Endothelial cell (in vitro differentiated cells): ENCODE measurements at regions not wholly inside any gene's neighbourhood (a gene's known extent, or its start where the extent isn't known, plus 50 kb on each side); places are given as distances from the start of the nearest gene placed in this dataset.

ENCODE experiments used
- DNase-seq: peaks from one replicate; pipeline ENCODE4 v3.0.0; 2021; ENCODE audit warnings: low spot score
- H3K27ac Mint-ChIP-seq: one replicate; pipeline ENCODE4 v1.8.0; 2021; ENCODE audit warnings: mixed read lengths, inconsistent platforms; ENCODE audit not compliant: unreplicated experiment
- H3K27me3 Mint-ChIP-seq: one replicate; pipeline ENCODE4 v1.8.0; 2021; ENCODE audit warnings: mild to moderate bottlenecking, moderate library complexity, mixed read lengths, inconsistent platforms; ENCODE audit not compliant: unreplicated experiment
- H3K36me3 Mint-ChIP-seq: one replicate; pipeline ENCODE4 v1.8.0; 2021; ENCODE audit warnings: mild to moderate bottlenecking, low read depth, mixed read lengths, inconsistent platforms; ENCODE audit not compliant: unreplicated experiment
- H3K4me1 Mint-ChIP-seq: one replicate; pipeline ENCODE4 v1.8.0; 2021; ENCODE audit warnings: mild to moderate bottlenecking, mixed read lengths, inconsistent platforms; ENCODE audit not compliant: unreplicated experiment
- H3K4me3 Mint-ChIP-seq: one replicate; pipeline ENCODE4 v1.8.0; 2021; ENCODE audit warnings: mild to moderate bottlenecking, mixed read lengths, inconsistent platforms; ENCODE audit not compliant: unreplicated experiment
- H3K9me3 Mint-ChIP-seq: one replicate; pipeline ENCODE4 v1.8.0; 2021; ENCODE audit warnings: mixed read lengths, inconsistent platforms; ENCODE audit not compliant: unreplicated experiment
- TF ChIP-seq, protein P1 (sequence below): fragments of 200-600 bp; sonication (generic); IDR thresholded peaks from one replicate; pipeline ENCODE4 v1.5.0; 2021; ENCODE audit warnings: antibody characterized with exemption; ENCODE audit not compliant: unreplicated experiment

DNA sequence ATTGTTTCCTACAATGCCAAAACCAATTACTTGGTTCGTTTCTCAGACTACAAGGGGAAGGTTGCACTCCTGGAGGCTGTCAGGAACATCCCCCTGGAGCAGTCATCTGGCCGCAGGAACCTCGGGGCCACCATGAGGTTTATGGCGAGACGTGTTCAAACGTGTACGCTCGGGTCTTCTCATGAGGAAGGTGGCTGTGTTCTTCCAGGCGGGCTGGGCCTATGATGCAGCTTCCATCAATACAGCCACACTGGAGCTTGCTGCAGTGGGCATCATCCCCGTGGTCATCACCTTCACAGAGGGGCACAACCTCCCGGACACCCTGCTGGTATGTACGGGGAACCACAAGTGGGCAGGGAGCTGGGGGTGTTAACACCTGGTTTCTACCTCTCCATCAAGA, 94.5 kb upstream of the COL6A5 start:
- DNase-seq = no peak
- TF ChIP-seq, protein P1, sequence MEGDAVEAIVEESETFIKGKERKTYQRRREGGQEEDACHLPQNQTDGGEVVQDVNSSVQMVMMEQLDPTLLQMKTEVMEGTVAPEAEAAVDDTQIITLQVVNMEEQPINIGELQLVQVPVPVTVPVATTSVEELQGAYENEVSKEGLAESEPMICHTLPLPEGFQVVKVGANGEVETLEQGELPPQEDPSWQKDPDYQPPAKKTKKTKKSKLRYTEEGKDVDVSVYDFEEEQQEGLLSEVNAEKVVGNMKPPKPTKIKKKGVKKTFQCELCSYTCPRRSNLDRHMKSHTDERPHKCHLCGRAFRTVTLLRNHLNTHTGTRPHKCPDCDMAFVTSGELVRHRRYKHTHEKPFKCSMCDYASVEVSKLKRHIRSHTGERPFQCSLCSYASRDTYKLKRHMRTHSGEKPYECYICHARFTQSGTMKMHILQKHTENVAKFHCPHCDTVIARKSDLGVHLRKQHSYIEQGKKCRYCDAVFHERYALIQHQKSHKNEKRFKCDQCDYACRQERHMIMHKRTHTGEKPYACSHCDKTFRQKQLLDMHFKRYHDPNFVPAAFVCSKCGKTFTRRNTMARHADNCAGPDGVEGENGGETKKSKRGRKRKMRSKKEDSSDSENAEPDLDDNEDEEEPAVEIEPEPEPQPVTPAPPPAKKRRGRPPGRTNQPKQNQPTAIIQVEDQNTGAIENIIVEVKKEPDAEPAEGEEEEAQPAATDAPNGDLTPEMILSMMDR = no peak
- Mint-ChIP-seq H3K27me3 (no peaks in the 10 kb centered on the region), H3K36me3 (no peaks in the 10 kb centered on the region), H3K27ac (no peak overlapping the region), H3K9me3 (no peaks in the 10 kb centered on the region), H3K4me3 (no peak overlapping the region), H3K4me1 (no peaks in the 10 kb centered on the region)

DNA sequence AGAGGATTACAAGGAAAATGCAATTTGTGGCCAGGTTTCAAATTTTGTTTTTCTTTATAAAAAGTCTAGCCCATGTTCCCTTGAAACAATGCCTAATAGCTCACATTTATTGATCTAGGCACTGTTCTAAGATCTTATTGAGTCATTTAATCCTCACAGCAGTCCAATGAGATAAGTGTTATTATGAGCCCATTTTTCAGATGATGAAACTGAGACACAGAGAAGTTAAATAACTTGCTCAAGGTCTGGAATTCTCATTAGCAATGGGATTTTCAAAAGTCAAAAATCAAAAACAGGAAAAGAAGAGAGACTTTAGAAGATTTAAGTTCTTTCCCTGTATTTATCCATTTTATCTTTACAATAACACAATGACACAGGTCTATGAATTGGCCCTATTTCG, 90.0 kb upstream of the COL6A5 start:
- Mint-ChIP-seq H3K27ac (no peak overlapping the region), H3K4me3 (no peak overlapping the region), H3K4me1 (no peaks in the 10 kb centered on the region), H3K27me3 (no peaks in the 10 kb centered on the region), H3K9me3 (no peaks in the 10 kb centered on the region), H3K36me3 (no peaks in the 10 kb centered on the region)
- DNase-seq = no peak
- TF ChIP-seq, protein P1 = no peak

DNA sequence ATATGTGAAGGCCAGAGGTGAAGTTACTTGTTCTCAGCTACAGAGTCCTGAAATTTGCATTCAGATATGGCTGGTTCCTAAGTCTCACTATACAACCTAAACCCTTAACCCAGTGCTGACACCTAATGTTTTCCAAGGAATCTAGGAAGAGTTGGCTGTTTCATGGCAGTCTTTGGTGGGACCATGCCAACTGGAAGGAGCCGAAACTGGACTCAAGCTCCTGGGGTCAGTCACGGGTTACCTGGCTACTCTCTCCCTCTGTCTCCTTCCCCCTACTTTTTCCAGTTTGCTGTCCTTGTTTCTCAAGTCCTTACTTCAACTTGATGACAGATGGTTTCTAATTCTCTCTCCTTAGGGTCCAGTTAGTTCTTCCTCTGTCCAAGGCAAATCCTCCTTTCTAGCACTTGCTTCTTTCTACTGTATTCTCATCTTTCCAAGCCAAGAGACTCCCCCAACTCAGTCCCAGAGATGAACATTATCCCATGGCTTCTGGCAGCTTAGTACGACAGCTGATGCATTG, 88.6 kb upstream of the COL6A5 start:
- Mint-ChIP-seq H3K4me3 (no peak overlapping the region), H3K9me3 (no peaks in the 10 kb centered on the region), H3K36me3 (no peaks in the 10 kb centered on the region), H3K27me3 (no peaks in the 10 kb centered on the region), H3K27ac (no peak overlapping the region), H3K4me1 (no peaks in the 10 kb centered on the region)
- no peak for DNase-seq
- TF ChIP-seq, protein P1 = no peak

DNA sequence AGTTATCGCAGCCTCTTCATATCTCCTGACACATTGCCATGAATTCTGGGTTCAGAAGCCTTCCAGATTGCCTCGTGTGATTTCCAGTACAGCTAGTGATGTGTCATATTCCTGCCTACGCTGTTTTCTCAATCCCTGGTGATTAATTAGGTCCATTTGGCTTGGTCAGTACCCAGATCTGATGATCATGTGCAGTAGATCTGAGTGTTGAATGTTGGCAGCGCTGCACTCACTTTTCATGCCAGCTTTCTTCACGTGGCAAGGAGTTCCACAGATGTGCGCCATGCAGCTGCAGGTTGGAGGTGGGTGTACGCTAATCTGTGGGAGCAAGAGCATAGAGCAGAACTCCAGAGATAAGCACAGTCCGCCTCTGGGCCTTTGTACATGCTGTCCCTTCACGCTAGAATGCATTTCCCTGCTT, 86.9 kb upstream of the COL6A5 start:
- Mint-ChIP-seq H3K27me3 (no peaks in the 10 kb centered on the region), H3K9me3 (no peaks in the 10 kb centered on the region), H3K27ac (no peak overlapping the region), H3K4me3 (no peak overlapping the region), H3K4me1 (no peaks in the 10 kb centered on the region), H3K36me3 (no peaks in the 10 kb centered on the region)
- DNase-seq = no peak
- TF ChIP-seq, protein P1 = no peak

DNA sequence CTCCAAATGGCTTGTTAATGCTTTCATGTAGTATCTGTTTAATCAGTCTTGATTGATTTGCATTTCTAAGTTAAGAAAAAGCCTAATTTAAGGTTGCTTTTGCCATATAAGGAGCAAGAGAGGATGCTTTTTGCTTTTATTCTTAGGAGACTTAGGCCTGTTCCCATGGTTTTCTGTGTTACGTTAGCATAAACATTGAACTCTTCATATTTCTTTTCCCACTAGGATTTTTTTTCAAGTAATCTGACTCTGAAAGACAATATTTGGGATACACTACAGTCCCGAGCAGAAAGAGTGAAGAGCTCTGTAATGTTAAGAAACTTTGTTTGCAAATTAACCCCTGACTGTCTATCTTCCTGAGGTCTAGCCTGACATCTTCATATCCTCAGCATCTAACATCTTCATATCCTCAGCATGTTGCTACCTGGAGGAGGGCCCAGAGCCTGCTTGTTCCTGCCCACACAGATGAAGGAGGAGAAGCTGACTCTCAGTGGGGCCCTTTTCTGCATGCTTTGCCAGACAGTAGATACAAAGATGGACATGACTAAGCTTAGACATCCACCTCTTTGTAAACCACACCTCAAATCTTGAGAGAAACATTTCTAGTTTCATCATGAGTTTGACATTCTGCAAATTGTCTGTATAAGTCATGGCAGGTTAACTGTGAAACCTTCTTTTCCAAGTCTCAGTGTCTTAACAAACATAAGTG, 86.2 kb upstream of the COL6A5 start:
- no peak for DNase-seq
- H3K4me1 Mint-ChIP-seq = no peaks in the 10 kb centered on the region
- no peaks in the 10 kb centered on the region for H3K36me3 Mint-ChIP-seq
- no peaks in the 10 kb centered on the region for H3K9me3 Mint-ChIP-seq
- no peaks in the 10 kb centered on the region for H3K27me3 Mint-ChIP-seq
- H3K4me3 Mint-ChIP-seq = no peak overlapping the region
- H3K27ac Mint-ChIP-seq = no peak overlapping the region
- TF ChIP-seq, protein P1 = no peak
